KMS-11 (cell line): ENCODE measurements at regions not wholly inside any gene's neighbourhood (a gene's known extent, or its start where the extent isn't known, plus 50 kb on each side); places are given as distances from the start of the nearest gene placed in this dataset.

Experiments
- H2AFZ ChIP-seq: fragments of 200-600 bp; sonication (generic); 2 replicates; pipeline ENCODE4 v1.6.1; 2016; ENCODE audit warnings: antibody characterized with exemption, mixed run types, low read depth
- H3K27ac ChIP-seq: fragments of 200-600 bp; sonication (generic); 2 replicates; pipeline ENCODE4 v1.6.1; 2016; ENCODE audit warnings: mild to moderate bottlenecking, mixed run types
- H3K27me3 ChIP-seq: fragments of 200-600 bp; sonication (generic); 2 replicates; pipeline ENCODE4 v1.6.1; 2017; ENCODE audit warnings: mild to moderate bottlenecking, low read depth, mixed run types, moderate library complexity; ENCODE audit not compliant: insufficient read depth
- H3K36me3 ChIP-seq: fragments of 200-600 bp; sonication (generic); 2 replicates; pipeline ENCODE4 v1.6.1; 2017; ENCODE audit warnings: mild to moderate bottlenecking, mixed run types; ENCODE audit not compliant: insufficient read depth
- H3K4me1 ChIP-seq: fragments of 200-600 bp; sonication (generic); 2 replicates; pipeline ENCODE4 v1.6.1; 2016; ENCODE audit warnings: mild to moderate bottlenecking, low read depth, mixed run types; ENCODE audit not compliant: poor library complexity, severe bottlenecking
- H3K4me2 ChIP-seq: fragments of 200-600 bp; sonication (generic); 2 replicates; pipeline ENCODE4 v1.7.0; 2016; ENCODE audit warnings: mild to moderate bottlenecking, mixed run types
- H3K4me3 ChIP-seq: fragments of 200-600 bp; sonication (generic); IDR thresholded peaks from 2 replicates; pipeline ENCODE4 v1.6.1; 2017; ENCODE audit warnings: low read depth, low read length, mixed read lengths; ENCODE audit not compliant: insufficient read depth
- H3K79me2 ChIP-seq: fragments of 200-600 bp; sonication (generic); 2 replicates; pipeline ENCODE4 v1.6.1; 2016; ENCODE audit warnings: low read depth, mixed run types; ENCODE audit not compliant: insufficient read depth
- H3K9ac ChIP-seq: fragments of 200-600 bp; sonication (generic); 2 replicates; pipeline ENCODE4 v1.6.1; 2016; ENCODE audit warnings: mild to moderate bottlenecking, mixed run types
- H4K20me1 ChIP-seq: fragments of 200-600 bp; sonication (generic); 2 replicates; pipeline ENCODE4 v1.6.1; 2016; ENCODE audit warnings: mild to moderate bottlenecking, mixed run types; ENCODE audit not compliant: insufficient read depth
- CTCF ChIP-seq: fragments of 200-600 bp; sonication (generic); conservative IDR thresholded peaks from 2 replicates; pipeline ENCODE4 v1.6.1; 2017; ENCODE audit warnings: low read depth, mild to moderate bottlenecking, antibody characterized with exemption, low read length, moderate library complexity, mixed read lengths

- H3K79me2 ChIP-seq = no peaks in the 10 kb centered on the region
- no peaks in the 10 kb centered on the region for H3K36me3 ChIP-seq
- no peaks in the 10 kb centered on the region for H3K27me3 ChIP-seq
- no peak overlapping the region for H3K9ac ChIP-seq
- no peaks in the 10 kb centered on the region for H3K4me1 ChIP-seq
- no peak for TF ChIP-seq CTCF
- H2AFZ ChIP-seq = no peak overlapping the region
- H3K4me3 ChIP-seq = no peak overlapping the region
- no peak overlapping the region for H3K27ac ChIP-seq
- no peaks in the 10 kb centered on the region for H4K20me1 ChIP-seq
- no peak overlapping the region for H3K4me2 ChIP-seq
Measured at GRCh38 chr18:47720741-47721140, 209.7 kb downstream of the SMAD2 start.

GRCh38 chr18:47719096-47719780, 211.2 kb downstream of the SMAD2 start:
- TF ChIP-seq CTCF = no peak
- Histone ChIP-seq H2AFZ (no peak overlapping the region), H3K4me2 (no peak overlapping the region), H3K9ac (no peak overlapping the region), H3K27ac (no peak overlapping the region), H4K20me1 (no peaks in the 10 kb centered on the region), H3K79me2 (no peaks in the 10 kb centered on the region), H3K36me3 (no peaks in the 10 kb centered on the region), H3K27me3 (no peaks in the 10 kb centered on the region), H3K4me3 (no peak overlapping the region), H3K4me1 (no peaks in the 10 kb centered on the region)

- Histone ChIP-seq H3K79me2 (no peaks in the 10 kb centered on the region), H3K36me3 (no peaks in the 10 kb centered on the region), H3K9ac (no peak overlapping the region), H4K20me1 (no peaks in the 10 kb centered on the region), H3K27me3 (no peaks in the 10 kb centered on the region), H2AFZ (no peak overlapping the region), H3K27ac (no peak overlapping the region), H3K4me1 (no peaks in the 10 kb centered on the region), H3K4me3 (no peak overlapping the region), H3K4me2 (no peak overlapping the region)
- no peak for TF ChIP-seq CTCF
Measured at GRCh38 chr18:47718646-47719045, 211.8 kb downstream of the SMAD2 start.

GRCh38 chr18:47717257-47717656, 213.2 kb downstream of the SMAD2 start:
- Histone ChIP-seq H3K9ac (no peak overlapping the region), H2AFZ (no peak overlapping the region), H3K27me3 (no peaks in the 10 kb centered on the region), H3K79me2 (no peaks in the 10 kb centered on the region), H3K27ac (no peak overlapping the region), H3K4me3 (no peak overlapping the region), H3K4me2 (no peak overlapping the region), H3K36me3 (no peaks in the 10 kb centered on the region), H3K4me1 (no peaks in the 10 kb centered on the region), H4K20me1 (no peaks in the 10 kb centered on the region)
- TF ChIP-seq CTCF = no peak
